ENCODE measurements at regions not wholly inside any gene's neighbourhood (a gene's known extent, or its start where the extent isn't known, plus 50 kb on each side); places are given as distances from the start of the nearest gene placed in this dataset.

DNA sequence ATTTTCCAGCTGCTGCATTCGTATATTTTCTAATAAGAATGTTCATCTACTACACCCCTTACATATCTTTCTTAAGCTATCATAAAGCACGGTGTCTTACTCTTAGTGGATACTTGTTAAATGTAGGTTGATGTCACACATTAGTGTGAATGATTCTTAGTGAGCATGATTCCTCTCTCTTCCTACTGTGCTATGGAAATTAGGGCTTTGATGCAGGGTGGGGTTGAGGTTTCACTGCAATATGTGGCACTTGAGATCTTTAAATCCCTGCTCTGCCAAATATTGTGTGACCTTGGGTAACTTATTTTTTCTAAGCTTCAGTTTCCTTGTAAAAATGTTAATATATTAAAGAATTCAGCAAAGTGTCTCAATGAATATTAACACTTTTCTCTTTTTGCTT lies 188.4 kb downstream of the PDGFRA start:
- ATAC-seq (no peak), DNase-seq (ENCODE audit: low spot score) (no peak), FAIRE-seq (no peak)
- Histone ChIP-seq H3K9me3 (ENCODE audit: low read length) (no peaks in the 10 kb centered on the region), H3K4me1 (ENCODE audit: insufficient read depth, low read length) (no peaks in the 10 kb centered on the region), H3K4me2 (ENCODE audit: low read depth, low read length) (no peak overlapping the region), H2AFZ (ENCODE audit: low read length) (no peak overlapping the region), H3K36me3 (replicated peaks in 1 of 2; ENCODE audit: control insufficient read depth in 1 of 2, insufficient read depth in 2 of 2, low read length in 2 of 2) (no peaks in the 10 kb centered on the region), H3K9ac (ENCODE audit: insufficient read depth, low read depth, low read length) (no peak overlapping the region), H4K20me1 (ENCODE audit: insufficient read depth, low read length) (no peaks in the 10 kb centered on the region), H3K27ac (ENCODE audit: extremely low read length, insufficient read depth, low read length) (no peak overlapping the region), H3K4me3 (replicated peaks in 1 of 3; ENCODE audit: insufficient read depth in 1 of 3, low read depth in 2 of 3, low read length in 3 of 3) (no peak overlapping the region), H3K27me3 (ENCODE audit: control insufficient read depth in 1 of 2, insufficient read depth in 2 of 2, low read length in 2 of 2) (no peaks in the 10 kb centered on the region), H3K79me2 (ENCODE audit: insufficient read depth, low read length) (no peaks in the 10 kb centered on the region)
- intact Hi-C loops (cut with micrococcal nuclease; ENCODE audit: unreplicated experiment) (no loop called here), in situ Hi-C loops (cut with HindIII; ENCODE audit: extremely low pct_ligation_motif_present, low pct_unique_long_range_greater_than_20kb) (no loop called here)
- 0% methylated on average over 2 of the region's 2 CpGs for WGBS (ENCODE audit: low lambda C conversion rate)
- CTCF ChIA-PET (ENCODE audit: low intra/inter-chr PET ratio, low total read pairs): no interaction called here
- TF ChIP-seq ZNF136 (CRISPR knock-in tag; IDR thresholded peaks at IDR 0.05; ENCODE audit: low read depth) (no peak), ZNF720 (CRISPR knock-in tag; IDR thresholded peaks at IDR 0.05) (no peak), KDM4B (CRISPR knock-in tag; IDR thresholded peaks at IDR 0.05) (no peak), SIN3A (IDR thresholded peaks at IDR 0.05; ENCODE audit: borderline replicate concordance, low read depth, low read length) (no peak), ZEB1 (IDR thresholded peaks at IDR 0.05; ENCODE audit: insufficient replicate concordance, low read depth) (no peak)
- TF ChIP-seq, protein P1, sequence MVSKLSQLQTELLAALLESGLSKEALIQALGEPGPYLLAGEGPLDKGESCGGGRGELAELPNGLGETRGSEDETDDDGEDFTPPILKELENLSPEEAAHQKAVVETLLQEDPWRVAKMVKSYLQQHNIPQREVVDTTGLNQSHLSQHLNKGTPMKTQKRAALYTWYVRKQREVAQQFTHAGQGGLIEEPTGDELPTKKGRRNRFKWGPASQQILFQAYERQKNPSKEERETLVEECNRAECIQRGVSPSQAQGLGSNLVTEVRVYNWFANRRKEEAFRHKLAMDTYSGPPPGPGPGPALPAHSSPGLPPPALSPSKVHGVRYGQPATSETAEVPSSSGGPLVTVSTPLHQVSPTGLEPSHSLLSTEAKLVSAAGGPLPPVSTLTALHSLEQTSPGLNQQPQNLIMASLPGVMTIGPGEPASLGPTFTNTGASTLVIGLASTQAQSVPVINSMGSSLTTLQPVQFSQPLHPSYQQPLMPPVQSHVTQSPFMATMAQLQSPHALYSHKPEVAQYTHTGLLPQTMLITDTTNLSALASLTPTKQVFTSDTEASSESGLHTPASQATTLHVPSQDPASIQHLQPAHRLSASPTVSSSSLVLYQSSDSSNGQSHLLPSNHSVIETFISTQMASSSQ (IDR thresholded peaks at IDR 0.05; ENCODE audit: low read depth): no peak
- TF ChIP-seq, protein P1 (CRISPR knock-in tag; IDR thresholded peaks at IDR 0.05; ENCODE audit: borderline replicate concordance): no peak
- TF ChIP-seq, protein P2, sequence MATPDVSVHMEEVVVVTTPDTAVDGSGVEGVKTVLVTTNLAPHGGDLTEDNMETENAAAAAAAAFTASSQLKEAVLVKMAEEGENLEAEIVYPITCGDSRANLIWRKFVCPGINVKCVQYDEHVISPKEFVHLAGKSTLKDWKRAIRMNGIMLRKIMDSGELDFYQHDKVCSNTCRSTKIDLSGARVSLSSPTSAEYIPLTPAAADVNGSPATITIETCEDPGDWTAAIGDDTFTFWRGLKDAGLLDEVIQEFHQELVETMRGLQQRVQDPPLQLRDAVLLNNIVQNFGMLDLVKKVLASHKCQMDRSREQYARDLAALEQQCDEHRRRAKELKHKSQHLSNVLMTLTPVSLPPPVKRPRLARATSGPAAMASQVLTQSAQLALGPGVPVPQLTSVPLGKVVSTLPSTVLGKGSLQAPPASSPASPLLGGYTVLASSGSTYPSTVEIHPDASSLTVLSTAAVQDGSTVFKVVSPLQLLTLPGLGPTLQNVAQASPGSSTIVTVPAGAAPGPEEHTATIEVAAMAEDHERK (CRISPR knock-in tag; IDR thresholded peaks at IDR 0.05; ENCODE audit: low read depth): no peak
- TF ChIP-seq, protein P3, sequence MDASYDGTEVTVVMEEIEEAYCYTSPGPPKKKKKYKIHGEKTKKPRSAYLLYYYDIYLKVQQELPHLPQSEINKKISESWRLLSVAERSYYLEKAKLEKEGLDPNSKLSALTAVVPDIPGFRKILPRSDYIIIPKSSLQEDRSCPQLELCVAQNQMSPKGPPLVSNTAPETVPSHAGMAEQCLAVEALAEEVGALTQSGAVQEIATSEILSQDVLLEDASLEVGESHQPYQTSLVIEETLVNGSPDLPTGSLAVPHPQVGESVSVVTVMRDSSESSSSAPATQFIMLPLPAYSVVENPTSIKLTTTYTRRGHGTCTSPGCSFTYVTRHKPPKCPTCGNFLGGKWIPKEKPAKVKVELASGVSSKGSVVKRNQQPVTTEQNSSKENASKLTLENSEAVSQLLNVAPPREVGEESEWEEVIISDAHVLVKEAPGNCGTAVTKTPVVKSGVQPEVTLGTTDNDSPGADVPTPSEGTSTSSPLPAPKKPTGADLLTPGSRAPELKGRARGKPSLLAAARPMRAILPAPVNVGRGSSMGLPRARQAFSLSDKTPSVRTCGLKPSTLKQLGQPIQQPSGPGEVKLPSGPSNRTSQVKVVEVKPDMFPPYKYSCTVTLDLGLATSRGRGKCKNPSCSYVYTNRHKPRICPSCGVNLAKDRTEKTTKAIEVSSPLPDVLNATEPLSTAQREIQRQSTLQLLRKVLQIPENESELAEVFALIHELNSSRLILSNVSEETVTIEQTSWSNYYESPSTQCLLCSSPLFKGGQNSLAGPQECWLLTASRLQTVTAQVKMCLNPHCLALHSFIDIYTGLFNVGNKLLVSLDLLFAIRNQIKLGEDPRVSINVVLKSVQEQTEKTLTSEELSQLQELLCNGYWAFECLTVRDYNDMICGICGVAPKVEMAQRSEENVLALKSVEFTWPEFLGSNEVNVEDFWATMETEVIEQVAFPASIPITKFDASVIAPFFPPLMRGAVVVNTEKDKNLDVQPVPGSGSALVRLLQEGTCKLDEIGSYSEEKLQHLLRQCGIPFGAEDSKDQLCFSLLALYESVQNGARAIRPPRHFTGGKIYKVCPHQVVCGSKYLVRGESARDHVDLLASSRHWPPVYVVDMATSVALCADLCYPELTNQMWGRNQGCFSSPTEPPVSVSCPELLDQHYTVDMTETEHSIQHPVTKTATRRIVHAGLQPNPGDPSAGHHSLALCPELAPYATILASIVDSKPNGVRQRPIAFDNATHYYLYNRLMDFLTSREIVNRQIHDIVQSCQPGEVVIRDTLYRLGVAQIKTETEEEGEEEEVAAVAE (CRISPR knock-in tag; IDR thresholded peaks at IDR 0.05; ENCODE audit: borderline replicate concordance): no peak
- POLR2A ChIA-PET: no interaction called here
- BruUV-seq (replicated peaks): no TSS peak
